HG02870 (cell line): ENCODE measurements at regions not wholly inside any gene's neighbourhood (a gene's known extent, or its start where the extent isn't known, plus 50 kb on each side); places are given as distances from the start of the nearest gene placed in this dataset.
"Not testable (repeated sequence)": the region's sequence is repeated elsewhere in the genome, so short reads cannot be mapped to it uniquely, and the experiment has no call there.

ENCODE experiments used
- ATAC-seq: cut with Tn5 transposase; IDR thresholded peaks from one replicate; pipeline ENCODE4 v1.9.1; 2021; ENCODE audit warnings: mild to moderate bottlenecking, moderate library complexity; ENCODE audit not compliant: unreplicated experiment

DNA sequence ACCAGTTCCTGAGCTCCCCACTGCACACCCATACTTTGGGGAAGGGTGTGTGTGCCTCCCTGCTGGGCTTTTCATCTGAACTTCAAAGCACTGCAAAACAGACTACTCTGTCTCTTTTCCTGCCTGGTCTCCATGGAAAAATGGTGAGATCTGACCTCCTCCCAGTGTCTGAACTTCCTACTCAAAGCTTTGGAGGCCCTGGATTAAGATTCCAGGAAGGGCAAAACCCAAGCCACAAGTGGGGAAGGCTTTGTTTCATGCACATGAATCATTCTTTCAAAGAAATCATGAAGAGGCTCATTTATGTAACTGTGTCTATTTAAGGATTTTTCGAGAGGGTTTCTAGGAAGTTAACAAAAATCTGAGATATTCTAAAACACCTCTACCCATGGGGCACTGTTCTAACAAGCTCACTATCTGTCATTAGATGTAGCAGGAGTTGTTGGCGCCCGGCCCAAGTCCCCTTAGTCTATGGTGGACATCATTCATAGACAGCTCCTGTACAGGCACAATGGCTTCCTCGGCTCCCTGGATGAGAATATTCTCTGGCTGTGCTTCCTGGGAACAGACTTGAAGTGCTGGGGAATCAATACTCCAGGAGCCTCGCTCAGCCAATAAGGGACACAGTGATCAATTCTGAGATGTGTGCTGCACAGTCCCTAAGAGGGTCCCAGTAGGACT is 224.0 kb downstream of the KTN1 start:
- no peak for ATAC-seq

DNA sequence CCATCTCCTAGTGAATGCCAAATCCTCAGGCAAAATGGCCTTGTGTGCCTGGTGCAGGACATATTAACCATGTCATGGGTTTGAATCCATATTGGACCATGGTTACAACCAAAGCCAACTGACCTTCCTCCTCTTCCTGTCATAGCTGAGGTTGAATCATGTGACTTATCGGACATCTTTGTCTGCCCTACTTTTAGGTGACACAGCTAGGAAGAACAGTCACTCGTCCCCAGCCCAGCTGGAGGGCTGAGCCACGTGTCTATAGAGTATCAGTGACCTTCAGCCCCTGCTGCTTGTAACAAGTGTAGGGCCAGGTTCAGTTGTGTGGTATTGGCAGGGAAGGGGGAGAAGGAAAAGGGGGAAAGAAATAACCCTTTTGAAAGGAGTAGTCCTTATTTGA is 225.2 kb downstream of the KTN1 start:
- ATAC-seq: no peak

DNA sequence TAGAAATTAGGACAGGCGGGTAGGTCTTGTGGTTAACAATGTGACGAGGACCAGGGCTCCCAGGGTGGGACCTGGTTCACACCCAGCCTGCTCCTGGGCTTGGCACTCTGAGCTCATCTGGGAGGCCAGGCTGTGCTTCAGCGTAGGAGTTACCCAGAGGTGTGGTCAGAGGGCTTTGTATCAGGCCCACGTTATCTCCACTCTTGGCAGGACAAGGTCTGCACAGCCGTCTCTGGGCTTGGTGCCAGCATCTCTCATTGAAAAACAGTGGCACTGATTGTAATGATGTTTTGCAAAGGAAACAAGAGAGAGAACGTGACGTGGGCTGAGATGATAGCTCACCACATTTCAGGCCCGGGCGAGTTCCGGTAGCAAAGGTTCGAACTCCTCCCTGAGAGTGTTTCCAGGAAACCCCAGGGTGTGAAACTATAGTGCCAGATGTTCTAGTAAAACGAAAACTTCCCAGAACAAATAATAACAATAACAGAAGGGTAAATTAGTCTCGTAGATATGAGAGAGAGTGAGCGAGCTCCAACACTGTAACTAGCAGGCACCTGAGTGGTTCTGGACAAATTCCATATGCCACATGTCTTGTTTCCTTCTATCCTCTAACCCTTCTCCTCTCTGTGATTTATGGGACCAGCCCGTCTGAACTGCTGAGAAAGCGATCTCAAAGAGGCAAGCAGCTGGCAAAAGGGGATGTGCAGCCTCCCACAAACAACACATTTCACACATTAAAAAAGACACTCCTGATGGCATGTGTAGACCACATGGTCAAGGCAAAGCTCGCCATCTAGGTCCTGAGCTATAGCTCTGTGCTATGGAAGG is 227.3 kb downstream of the KTN1 start:
- no peak for ATAC-seq

DNA sequence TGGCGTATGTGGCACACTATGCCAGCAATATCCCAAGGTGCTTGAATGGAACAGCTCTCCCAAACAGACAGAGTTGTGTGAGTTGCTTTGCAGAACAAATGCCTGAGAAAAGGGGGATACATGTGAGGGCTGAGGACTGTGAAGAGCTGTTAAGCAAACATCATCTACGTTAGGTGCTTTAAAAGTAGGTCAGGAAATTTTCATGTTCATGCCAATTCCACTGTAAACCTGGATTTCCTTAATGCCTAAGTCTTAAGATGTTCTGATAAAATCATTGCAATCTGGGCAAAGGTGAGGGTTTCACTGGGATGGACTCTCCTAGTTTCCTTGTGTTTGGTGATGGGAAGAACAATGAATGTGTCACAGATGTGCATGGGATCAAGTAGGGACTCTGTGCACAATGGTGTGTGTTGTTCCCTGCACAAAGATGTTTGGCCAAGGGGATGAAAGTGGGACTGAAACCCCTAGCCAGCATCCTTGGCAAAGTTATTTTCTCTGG is 227.9 kb downstream of the KTN1 start:
- ATAC-seq: no peak

DNA sequence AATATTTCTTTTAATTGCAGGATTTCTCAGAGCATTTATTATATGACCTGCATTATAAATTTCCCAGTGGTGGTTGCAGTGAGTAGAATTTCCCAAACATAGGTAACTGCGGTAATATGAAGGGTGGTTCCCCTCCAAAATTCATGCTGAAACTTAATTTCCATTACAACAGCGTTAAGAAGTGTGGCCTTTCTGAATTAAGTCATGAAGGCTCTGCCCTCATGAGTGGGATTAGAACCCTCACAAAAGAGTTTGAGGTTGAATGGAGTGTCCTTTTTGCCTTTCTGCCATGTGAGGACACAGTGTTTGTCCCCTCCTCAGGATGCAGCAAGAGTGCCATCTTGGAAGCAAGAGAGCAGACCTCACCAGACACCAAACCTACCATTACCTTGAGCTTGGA is 233.6 kb downstream of the KTN1 start:
- no peak for ATAC-seq

DNA sequence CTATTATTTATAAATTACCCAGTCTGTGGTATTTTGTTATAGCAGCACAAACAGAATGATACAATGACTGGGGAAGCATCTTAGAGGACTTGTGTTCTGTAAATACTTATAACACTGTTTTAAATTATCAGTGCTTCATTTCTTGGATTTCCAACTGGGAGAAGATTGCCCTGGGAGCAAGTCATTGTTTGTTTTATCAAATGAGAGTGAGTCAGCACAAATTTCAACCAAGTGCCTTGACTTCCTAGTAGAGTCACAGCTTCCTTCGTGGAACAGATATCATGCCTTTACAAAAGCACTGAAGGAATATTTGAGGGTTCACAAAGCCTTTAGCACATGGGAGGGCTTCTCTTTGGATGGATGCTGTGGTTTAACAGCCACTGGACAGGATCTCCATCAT is 234.1 kb downstream of the KTN1 start:
- ATAC-seq: no peak

DNA sequence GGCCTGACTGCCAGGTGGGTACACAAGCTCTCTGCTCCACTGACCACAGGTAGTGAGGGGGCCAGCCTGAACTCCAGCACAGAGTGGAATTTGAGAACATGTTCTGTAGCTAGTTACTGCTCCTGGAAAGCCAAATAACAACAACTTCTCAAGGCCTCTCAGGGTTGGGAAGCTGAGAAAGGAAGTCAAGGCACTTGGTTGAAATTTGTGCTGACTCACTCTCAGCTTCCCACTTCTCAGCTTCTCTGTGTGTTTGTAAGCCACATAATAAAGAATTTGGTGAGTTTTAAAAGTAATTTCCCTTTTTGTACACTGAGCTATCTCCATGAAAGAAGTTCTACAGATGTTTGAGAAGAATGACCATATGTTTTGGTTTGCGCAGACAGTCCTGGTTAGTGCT is 234.9 kb downstream of the KTN1 start:
- no peak for ATAC-seq

DNA sequence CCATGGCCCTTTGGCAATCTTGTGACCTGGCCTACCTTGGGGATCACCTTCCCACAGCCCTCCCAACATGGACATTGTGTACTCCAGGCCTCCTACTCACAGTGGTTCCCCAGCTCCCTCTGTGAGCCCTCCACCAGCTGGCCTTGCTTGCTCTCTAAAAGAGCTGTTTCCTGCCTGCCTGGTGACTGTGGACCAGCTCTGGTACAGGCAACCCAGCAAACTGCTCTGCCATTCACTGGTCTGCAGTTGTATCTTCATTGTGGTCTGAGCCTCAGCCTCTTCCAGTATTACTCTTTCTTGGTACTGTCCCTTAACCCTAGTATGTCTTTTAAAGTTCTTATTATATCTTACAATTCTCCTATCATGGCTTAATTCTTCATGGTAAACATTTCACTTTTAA is 236.2 kb downstream of the KTN1 start:
- ATAC-seq: no peak

DNA sequence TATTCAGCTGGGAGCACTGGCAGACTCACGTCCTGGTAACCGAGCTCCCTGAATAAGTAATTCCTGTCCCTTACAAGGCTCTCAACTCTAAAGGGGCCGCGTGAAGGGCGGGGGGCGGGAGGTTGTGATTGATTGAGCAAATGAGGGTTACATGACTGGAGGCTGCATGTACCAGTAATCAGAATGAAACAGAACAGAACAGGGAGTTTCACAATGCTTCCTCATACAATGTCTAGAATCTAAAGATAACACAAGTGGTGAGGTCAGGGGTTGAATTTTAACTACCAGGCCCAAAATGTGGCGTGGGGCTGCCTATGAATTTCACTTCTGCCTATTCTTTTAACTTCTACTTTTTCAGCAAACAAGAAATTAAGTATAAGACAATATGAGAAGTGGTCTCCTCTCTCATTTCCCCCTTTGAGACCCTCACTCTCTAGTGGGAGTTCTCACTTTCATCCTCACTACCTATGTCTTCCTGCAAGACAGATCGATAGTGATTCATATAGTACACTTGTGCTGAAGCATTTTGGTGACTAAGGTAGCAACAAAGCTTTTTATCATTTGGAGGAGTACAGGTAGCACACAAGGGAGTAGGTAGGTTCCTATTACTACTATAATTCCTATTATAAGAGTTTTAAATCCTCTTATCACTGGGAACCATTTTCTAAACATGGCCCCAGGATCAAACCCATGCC is 239.8 kb downstream of the KTN1 start:
- peak; percentile 83 for ATAC-seq

DNA sequence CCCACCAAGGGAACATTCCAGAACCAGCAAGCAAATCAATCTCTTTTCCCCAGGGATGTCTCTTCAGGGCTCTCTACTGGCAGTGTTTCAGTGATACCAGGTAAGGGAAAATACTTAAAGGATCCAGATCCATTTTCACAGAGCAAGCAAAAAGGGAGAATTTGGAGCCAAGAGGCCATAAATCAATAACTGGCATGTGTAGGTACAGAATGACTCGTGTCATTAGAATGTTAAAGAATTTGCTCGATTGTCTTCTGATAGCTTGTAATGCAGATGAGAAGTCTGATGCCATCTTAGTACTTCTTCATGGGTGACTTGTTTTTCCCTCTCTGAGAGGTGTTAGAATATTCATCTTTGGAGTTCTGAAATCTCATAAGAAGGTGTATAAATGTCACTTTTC is 242.9 kb downstream of the KTN1 start:
- ATAC-seq: no peak

DNA sequence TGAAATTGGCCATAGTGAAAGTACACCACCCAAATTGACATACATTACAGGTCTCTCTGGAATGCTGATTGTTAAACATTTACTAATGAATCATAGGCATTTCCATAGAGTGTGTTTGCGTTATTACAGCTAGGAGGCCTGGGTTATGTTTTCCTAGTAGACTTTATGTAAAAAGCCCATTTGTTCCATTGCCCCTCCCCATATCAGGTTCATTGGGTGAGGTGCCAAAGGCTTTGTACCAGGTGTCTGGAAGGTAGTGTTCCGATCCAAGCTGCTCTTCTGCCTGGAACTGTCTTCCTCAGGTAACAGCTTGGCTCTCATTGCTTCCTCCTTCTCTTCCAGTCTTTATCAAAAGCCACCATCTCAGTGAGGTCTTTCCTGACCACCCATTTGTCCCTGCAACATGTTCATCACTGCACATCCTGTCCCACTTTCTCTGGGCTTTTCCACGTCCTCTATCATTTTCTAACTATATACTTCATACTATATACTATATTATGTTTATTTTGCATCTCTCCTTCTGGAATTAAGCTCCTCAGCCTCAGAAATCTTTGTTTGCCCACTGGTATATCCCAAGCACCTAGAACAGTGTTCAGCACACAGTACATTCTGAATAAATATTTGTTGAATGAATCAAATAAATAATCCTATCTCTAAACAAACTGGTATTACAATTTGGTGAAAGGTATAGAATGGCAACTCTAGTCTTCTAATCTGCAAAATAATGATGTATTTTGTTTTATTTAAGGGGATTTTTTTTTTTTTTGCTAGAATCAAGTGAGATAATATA is 252.3 kb downstream of the KTN1 start:
- ATAC-seq: no peak

DNA sequence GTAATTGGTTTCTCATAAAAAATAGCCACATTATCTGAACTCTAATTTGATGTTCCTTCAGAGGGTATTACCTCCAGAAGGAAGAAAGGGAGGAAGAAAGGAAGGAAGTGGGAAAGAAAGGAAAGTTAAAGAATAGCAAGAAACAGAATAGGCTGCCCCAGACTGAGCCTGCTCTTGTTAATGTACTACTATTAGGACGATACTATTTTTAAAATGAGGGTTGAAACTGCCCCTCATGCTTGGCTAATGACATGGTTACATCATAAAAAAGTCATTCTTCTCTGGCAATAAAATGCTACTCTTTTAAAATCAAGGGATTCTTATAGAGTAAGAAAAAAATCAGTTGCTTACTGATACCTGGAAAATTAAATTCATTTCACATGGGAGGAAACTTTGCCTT is 253.0 kb downstream of the KTN1 start:
- ATAC-seq: no peak

DNA sequence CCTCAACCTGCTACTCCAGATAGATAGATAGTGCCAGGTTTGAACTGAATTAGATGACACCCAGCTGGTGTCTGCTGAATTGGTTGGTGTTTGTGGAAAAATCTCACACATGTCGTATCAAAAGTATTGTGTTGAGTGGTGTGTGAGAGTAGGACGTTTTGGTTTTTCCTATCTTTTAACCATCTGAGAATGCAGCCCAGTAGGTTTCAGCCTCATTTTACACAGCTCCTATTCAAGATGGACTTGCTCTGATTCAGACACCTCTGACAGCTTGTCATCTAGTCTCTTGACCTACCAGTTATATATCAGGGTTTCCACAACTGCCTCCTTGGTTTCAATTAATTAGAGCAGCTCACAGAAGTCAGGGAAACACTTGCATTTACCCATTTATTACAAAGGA is 254.4 kb downstream of the KTN1 start:
- no peak for ATAC-seq

DNA sequence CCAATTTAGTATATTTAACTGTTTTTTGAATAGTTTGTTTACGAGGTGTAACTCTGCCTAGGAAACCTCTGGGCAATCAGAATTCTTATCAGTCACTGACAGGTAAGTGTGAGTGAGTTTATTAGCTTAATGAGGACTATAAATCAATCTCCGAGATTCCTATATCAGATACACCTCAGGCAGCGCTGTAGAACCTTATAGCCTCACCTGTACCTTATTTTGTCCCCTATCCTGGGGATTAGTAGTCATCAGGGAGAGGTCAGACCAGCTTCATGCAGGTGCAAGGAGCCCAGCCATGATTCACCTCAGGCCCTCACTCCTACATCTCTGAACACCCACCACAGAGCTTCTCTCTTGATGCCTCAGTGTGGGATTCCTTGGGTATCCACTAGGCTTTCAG is 256.0 kb downstream of the KTN1 start:
- no peak for ATAC-seq

DNA sequence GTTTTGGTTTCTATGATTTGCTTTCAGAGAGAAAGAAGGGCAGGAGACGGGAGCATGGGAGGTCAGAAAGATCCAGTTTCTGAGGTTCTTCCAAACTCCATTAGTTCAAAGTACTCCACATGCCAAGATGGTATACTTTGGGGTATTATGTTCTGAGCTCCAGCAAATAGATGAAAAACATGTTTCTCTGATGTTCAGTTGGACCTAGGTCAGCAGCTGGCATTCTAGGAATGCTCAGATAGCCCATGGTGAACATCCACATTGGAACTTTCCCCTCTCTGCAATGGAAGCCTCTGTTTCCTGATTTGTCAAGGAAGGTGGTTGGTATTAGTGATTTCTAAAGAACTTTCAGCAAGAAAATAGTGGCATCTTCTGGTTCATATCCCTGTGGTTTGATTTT is 257.5 kb downstream of the KTN1 start:
- no peak for ATAC-seq

DNA sequence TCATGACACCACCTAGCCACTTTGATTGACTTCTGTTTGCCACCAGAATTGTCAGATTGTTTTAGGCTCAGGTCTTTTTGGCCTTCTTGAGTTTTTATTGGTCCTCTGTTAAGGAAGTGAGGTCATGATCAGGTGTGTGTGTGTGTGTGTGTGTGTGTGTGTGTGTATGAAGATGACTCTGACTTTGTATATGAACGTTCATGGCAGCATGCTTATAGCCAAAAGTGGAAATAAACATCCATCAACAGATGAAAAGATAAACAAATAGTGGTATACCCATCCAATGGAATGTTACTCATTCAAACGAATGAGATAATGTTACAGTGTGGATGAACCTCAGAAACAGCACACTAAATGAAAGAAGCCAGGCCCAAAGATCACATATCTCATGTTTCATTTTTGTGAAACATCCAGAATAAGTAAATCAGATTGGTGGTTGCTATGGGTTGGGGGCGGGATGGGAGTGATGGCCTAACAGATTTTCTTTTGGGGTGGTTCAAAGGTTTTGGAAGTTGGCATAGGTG is 258.6 kb downstream of the KTN1 start:
- no peak for ATAC-seq

DNA sequence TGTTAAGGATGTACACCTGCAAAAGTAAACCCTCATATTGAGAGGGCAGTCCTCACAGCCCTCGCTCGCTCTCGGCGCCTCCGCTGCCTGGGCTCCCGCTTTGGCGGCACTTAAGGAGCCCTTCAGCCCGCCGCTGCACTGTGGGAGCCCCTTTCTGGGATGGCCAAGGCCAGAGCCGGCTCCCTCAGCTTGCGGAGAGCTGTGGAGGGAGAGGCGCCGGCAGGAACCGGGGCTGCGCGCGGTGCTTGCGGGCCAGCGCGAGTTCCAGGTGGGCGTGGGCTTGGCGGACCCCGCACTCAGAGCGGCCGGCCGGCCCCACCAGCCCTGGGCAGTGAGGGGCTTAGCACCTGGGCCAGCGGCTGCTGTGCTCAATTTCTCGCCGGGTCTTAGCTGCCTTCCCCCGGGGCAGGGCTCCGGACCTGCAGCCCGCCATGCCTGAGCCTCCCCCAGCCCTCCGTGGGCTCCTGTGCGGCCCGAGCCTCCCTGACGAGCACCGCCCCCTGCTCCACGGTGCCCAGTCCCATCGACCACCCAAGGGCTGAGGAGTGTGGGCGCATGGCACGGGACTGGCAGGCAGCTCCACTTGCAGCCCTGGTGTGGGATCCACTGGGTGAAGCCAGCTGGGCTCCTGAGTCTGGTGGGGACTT is 259.4 kb downstream of the KTN1 start:
- not testable (repeated sequence) for ATAC-seq

DNA sequence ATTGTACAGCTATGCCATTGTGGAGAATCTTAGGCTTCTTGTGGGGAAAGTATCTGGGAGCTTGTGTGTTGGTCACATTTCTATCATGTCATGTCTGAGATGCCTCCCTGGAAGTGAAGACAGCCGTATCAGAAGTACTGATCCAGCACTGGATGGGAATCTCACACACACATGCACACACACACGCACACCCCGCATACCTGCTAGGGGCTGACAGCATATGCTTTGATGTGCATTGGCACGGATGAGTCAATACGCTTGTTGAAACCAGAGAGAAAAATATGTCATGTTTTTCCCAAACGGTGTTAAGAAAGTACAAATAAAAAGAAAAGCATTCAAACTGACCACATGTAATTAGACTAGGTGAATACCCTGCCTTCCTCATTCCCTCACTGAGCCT is 260.8 kb downstream of the KTN1 start:
- no peak for ATAC-seq

DNA sequence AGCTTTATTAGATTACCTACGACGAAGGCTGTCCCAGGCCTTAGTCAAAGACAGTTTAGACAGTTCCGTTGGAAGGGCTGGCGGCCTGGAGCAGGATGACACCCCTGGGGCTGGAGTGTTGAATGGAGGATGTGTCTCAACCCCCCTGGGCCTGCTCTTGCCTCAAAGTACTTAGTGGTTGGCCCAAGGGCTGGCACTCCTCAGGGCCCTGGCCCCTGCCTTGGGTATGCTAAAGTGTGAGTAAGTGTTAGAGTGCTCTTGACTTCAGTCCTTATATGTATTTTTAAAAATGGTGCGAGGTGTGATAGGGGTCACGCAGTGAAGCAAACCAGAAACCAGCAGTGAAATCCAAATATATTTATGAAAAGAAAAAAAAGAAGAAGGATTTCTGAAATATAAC is 261.6 kb downstream of the KTN1 start:
- ATAC-seq: no peak

DNA sequence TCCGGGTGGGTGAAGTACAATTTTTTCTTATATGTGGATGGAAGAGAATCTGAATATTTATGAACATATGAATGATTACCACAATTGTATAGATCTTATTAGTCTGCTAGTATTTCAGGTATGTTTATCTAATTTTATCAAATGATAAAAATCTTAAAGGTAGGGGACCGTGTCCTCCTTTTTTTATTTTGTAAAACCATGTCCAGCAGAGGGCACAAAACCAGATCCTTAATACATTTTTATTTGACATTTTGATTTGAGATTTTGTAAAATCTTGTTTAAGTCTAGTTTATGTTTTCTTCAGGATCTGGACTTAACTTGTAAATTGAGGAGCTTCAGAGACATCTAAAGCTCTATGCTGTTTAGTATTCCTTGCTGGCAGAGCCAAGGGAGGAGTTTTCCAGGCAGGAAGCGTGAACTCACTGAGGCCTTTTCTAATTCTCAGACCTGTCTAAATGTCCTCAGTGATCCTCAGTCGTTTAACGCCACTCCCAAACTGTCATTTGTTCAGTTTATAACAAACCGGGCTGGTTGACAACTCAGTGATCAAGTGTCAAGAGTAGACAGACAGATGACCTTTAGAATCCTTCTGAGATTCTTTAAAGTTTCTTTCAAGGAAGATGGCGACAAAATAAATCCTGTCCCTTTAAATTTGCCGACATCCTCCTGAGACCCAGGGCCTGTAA is 263.9 kb downstream of the KTN1 start:
- no peak for ATAC-seq
